Tibial nerve (tissue), 4 donors: ENCODE measurements at regions not wholly inside any gene's neighbourhood (a gene's known extent, or its start where the extent isn't known, plus 50 kb on each side); places are given as distances from the start of the nearest gene placed in this dataset.

ENCODE experiments used
- EP300 ChIP-seq, 2 donors: sonication (generic); formaldehyde crosslinking; IDR thresholded peaks; one replicate each; pipeline ENCODE4 v1.6.1; 2017; ENCODE audit warnings: antibody characterized with exemption in 2 of 2, mild to moderate bottlenecking in 1 of 2
- POLR2A ChIP-seq, 2 donors: fragments of 450-650 bp; IDR thresholded peaks; one replicate each; pipeline ENCODE4 v1.6.1; 2017; ENCODE audit warnings: antibody characterized with exemption in 2 of 2, mild to moderate bottlenecking in 2 of 2, moderate library complexity in 2 of 2
- TF ChIP-seq, protein P1 (sequence below), 5 experiments: fragments of 200-600 bp in 3 of 5; fragments of 450-650 bp in 2 of 5; sonication (generic) in 3 of 5; IDR thresholded peaks; one replicate each; pipeline ENCODE4 v1.5.1; 2016 to 2019; ENCODE audit warnings: antibody characterized with exemption in 5 of 5, mild to moderate bottlenecking in 3 of 5, moderate library complexity in 2 of 5

DNA sequence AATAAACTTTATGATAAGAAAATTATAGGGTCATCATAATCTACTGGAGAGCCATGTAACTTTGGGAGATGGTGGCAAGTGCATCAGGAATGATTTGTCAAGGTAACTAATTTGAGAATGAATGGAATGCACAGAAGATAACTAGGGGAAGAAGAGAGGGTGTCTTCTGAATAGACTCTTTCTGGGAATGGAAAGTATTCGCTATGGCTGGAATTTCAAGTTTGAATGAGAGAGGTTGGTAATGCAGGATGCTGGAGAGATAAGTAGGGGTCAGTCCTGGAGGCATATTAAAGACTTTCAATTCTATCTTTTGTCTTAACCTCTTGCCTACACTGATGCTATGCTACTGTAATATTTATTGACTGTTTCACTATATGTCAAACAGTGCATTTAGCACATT, 714.2 kb downstream of the CETN3 start:
- no peak for TF ChIP-seq EP300 (IDR thresholded peaks at IDR 0.05)
- TF ChIP-seq, protein P1, sequence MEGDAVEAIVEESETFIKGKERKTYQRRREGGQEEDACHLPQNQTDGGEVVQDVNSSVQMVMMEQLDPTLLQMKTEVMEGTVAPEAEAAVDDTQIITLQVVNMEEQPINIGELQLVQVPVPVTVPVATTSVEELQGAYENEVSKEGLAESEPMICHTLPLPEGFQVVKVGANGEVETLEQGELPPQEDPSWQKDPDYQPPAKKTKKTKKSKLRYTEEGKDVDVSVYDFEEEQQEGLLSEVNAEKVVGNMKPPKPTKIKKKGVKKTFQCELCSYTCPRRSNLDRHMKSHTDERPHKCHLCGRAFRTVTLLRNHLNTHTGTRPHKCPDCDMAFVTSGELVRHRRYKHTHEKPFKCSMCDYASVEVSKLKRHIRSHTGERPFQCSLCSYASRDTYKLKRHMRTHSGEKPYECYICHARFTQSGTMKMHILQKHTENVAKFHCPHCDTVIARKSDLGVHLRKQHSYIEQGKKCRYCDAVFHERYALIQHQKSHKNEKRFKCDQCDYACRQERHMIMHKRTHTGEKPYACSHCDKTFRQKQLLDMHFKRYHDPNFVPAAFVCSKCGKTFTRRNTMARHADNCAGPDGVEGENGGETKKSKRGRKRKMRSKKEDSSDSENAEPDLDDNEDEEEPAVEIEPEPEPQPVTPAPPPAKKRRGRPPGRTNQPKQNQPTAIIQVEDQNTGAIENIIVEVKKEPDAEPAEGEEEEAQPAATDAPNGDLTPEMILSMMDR (IDR thresholded peaks at IDR 0.05) = no peak
- TF ChIP-seq POLR2A (IDR thresholded peaks at IDR 0.05) = no peak
